ENCODE measurements at regions not wholly inside any gene's neighbourhood (a gene's known extent, or its start where the extent isn't known, plus 50 kb on each side); places are given as distances from the start of the nearest gene placed in this dataset.

DNA sequence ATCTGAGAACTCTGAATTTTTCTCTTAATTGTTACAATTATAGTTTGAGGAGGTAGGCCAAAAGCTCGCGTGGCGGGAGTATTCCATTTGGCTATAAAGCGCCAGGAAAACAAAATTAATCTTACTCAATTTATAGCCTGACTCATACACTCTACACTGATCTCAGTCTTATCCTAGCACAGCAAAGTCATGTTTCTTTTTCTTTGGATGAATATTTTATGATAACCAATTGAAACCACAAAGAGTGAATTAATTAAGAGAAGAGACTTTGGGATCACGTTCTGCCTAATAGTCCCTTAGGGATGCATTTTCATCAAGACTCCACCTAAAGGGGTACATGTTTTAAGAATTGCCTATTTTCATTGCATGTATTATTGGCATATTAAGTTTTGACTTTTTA is 420.8 kb downstream of the HGF start:
- Mint-ChIP-seq H3K36me3 (no peaks in the 10 kb centered on the region), H3K4me3 (no peak overlapping the region), H3K27ac (no peak overlapping the region), H3K27me3 (ENCODE audit: low read depth) (no peaks in the 10 kb centered on the region), H3K9me3 (peaks cover 6% of the 10 kb centered on the region; the same call in 1 of the 2 replicates), H3K4me1 (0 out of 2 replicates have a peak, but pooled peaks cover 2% of the 10 kb centered on the region)
- DNase-seq (ENCODE audit: low spot score) (no peak), ATAC-seq (no peak)
- CTCF ChIA-PET, result no interaction called here
- TF ChIP-seq CREM (CRISPR knock-in tag; IDR thresholded peaks at IDR 0.05), result no peak
- TF ChIP-seq CBFB (CRISPR knock-in tag; IDR thresholded peaks at IDR 0.05; ENCODE audit: low read depth), result no peak
- no peak for TF ChIP-seq ZNF138 (CRISPR knock-in tag; conservative IDR thresholded peaks at IDR 0.05)
- TF ChIP-seq, protein P1, sequence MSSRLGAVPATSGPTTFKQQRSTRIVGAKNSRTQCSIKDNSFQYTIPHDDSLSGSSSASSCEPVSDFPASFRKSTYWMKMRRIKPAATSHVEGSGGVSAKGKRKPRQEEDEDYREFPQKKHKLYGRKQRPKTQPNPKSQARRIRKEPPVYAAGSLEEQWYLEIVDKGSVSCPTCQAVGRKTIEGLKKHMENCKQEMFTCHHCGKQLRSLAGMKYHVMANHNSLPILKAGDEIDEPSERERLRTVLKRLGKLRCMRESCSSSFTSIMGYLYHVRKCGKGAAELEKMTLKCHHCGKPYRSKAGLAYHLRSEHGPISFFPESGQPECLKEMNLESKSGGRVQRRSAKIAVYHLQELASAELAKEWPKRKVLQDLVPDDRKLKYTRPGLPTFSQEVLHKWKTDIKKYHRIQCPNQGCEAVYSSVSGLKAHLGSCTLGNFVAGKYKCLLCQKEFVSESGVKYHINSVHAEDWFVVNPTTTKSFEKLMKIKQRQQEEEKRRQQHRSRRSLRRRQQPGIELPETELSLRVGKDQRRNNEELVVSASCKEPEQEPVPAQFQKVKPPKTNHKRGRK (CRISPR knock-in tag; IDR thresholded peaks at IDR 0.05; ENCODE audit: borderline replicate concordance), result no peak
- TF ChIP-seq RORB (CRISPR knock-in tag; IDR thresholded peaks at IDR 0.05), result no peak
- no peak for TF ChIP-seq JUN (CRISPR knock-in tag; IDR thresholded peaks at IDR 0.05)
- TF ChIP-seq GTF2I (CRISPR knock-in tag; conservative IDR thresholded peaks at IDR 0.05), result no peak
- POLR2A ChIA-PET, result no interaction called here

- no peak overlapping the region for H3K4me3 Mint-ChIP-seq
- TF ChIP-seq GABPB1 (CRISPR knock-in tag; IDR thresholded peaks at IDR 0.05), result no peak
- TF ChIP-seq MLX (CRISPR knock-in tag; IDR thresholded peaks at IDR 0.05), result no peak
- no peak for TF ChIP-seq ZNF416 (CRISPR knock-in tag; IDR thresholded peaks at IDR 0.05)
- no peak for TF ChIP-seq FOXK1 (CRISPR knock-in tag; IDR thresholded peaks at IDR 0.05)
- TF ChIP-seq HMGXB4 (CRISPR knock-in tag; IDR thresholded peaks at IDR 0.05), result no peak
- no peak for TF ChIP-seq NR2C2 (CRISPR knock-in tag; IDR thresholded peaks at IDR 0.05)
- TF ChIP-seq PRRX2 (CRISPR knock-in tag; IDR thresholded peaks at IDR 0.05), result no peak
- TF ChIP-seq ESRRA (CRISPR knock-in tag; IDR thresholded peaks at IDR 0.05; ENCODE audit: borderline replicate concordance), result no peak
- TF ChIP-seq, protein P2, sequence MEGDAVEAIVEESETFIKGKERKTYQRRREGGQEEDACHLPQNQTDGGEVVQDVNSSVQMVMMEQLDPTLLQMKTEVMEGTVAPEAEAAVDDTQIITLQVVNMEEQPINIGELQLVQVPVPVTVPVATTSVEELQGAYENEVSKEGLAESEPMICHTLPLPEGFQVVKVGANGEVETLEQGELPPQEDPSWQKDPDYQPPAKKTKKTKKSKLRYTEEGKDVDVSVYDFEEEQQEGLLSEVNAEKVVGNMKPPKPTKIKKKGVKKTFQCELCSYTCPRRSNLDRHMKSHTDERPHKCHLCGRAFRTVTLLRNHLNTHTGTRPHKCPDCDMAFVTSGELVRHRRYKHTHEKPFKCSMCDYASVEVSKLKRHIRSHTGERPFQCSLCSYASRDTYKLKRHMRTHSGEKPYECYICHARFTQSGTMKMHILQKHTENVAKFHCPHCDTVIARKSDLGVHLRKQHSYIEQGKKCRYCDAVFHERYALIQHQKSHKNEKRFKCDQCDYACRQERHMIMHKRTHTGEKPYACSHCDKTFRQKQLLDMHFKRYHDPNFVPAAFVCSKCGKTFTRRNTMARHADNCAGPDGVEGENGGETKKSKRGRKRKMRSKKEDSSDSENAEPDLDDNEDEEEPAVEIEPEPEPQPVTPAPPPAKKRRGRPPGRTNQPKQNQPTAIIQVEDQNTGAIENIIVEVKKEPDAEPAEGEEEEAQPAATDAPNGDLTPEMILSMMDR (IDR thresholded peaks at IDR 0.05), result no peak
- no peak for TF ChIP-seq ATF1 (CRISPR knock-in tag; IDR thresholded peaks at IDR 0.05)
- no peak for TF ChIP-seq ZBTB21 (CRISPR knock-in tag; IDR thresholded peaks at IDR 0.05; ENCODE audit: borderline replicate concordance)
- no peak for TF ChIP-seq IRF2 (CRISPR knock-in tag; IDR thresholded peaks at IDR 0.05; ENCODE audit: borderline replicate concordance, low read depth)
- no peak for TF ChIP-seq USF2 (CRISPR knock-in tag; IDR thresholded peaks at IDR 0.05)
- no peak for TF ChIP-seq ERG (CRISPR knock-in tag; IDR thresholded peaks at IDR 0.05)
- H3K36me3 Mint-ChIP-seq, result no peaks in the 10 kb centered on the region
- no peaks in the 10 kb centered on the region for H3K27me3 Mint-ChIP-seq (ENCODE audit: low read depth)
- peaks cover 5% of the 10 kb centered on the region; the same call in 1 of the 2 replicates for H3K4me1 Mint-ChIP-seq
- DNase-seq (ENCODE audit: low spot score) (no peak), ATAC-seq (no peak)
- peaks cover 5% of the 10 kb centered on the region; the same call in 1 of the 2 replicates for H3K9me3 Mint-ChIP-seq
- ChIA-PET POLR2A (no interaction called here), CTCF (no interaction called here)
- no peak overlapping the region for H3K27ac Mint-ChIP-seq
Observed at GRCh38 chr7:81339946-81340345, 421.1 kb upstream of the SEMA3C start.
